IPS-15b (cell line): ENCODE measurements at regions not wholly inside any gene's neighbourhood (a gene's known extent, or its start where the extent isn't known, plus 50 kb on each side); places are given as distances from the start of the nearest gene placed in this dataset.

Experiments used
- H3K27me3 ChIP-seq: one replicate; pipeline ENCODE4 v1.6.1; 2013; ENCODE audit warnings: low read length; ENCODE audit not compliant: control insufficient read depth, insufficient read depth
- H3K36me3 ChIP-seq: one replicate; pipeline ENCODE4 v1.6.1; 2013; ENCODE audit warnings: low read length; ENCODE audit not compliant: control insufficient read depth, insufficient read depth
- H3K4me1 ChIP-seq: one replicate; pipeline ENCODE4 v1.6.1; 2013; ENCODE audit warnings: mild to moderate bottlenecking, low read length; ENCODE audit not compliant: control insufficient read depth, insufficient read depth
- H3K4me3 ChIP-seq: one replicate; pipeline ENCODE4 v1.5.1; 2013; ENCODE audit warnings: low read depth, low read length
- H3K9ac ChIP-seq: one replicate; pipeline ENCODE4 v1.6.1; 2013; ENCODE audit warnings: low read depth, mild to moderate bottlenecking, low read length
- H3K9me3 ChIP-seq: one replicate; pipeline ENCODE4 v1.6.1; 2013; ENCODE audit warnings: mild to moderate bottlenecking, low read length; ENCODE audit not compliant: control insufficient read depth, insufficient read depth

GRCh38 chr11:119907878-119908572, 179.0 kb upstream of the NECTIN1 start:
- H3K4me3 ChIP-seq, result no peak overlapping the region
- no peaks in the 10 kb centered on the region for H3K36me3 ChIP-seq
- peaks cover 7% of the 10 kb centered on the region for H3K4me1 ChIP-seq
- no peak overlapping the region for H3K9ac ChIP-seq
- peaks cover 5% of the 10 kb centered on the region for H3K27me3 ChIP-seq
- no peaks in the 10 kb centered on the region for H3K9me3 ChIP-seq

GRCh38 chr11:119907122-119907851, 178.3 kb upstream of the NECTIN1 start:
- no peaks in the 10 kb centered on the region for H3K9me3 ChIP-seq

GRCh38 chr11:119906376-119906775, 177.4 kb upstream of the NECTIN1 start:
- Histone ChIP-seq H3K9me3 (no peaks in the 10 kb centered on the region), H3K4me1 (peaks cover 7% of the 10 kb centered on the region), H3K9ac (no peak overlapping the region), H3K4me3 (no peak overlapping the region), H3K36me3 (no peaks in the 10 kb centered on the region), H3K27me3 (peaks cover 5% of the 10 kb centered on the region)

More at GRCh38 chr11:119907122-119907851, 178.3 kb upstream of the NECTIN1 start:
- Histone ChIP-seq H3K27me3 (peaks cover 5% of the 10 kb centered on the region), H3K9ac (no peak overlapping the region), H3K4me3 (no peak overlapping the region), H3K4me1 (peaks cover 7% of the 10 kb centered on the region), H3K36me3 (no peaks in the 10 kb centered on the region)

GRCh38 chr11:119905162-119905561, 176.2 kb upstream of the NECTIN1 start:
- no peak overlapping the region for H3K9ac ChIP-seq
- H3K9me3 ChIP-seq, result no peaks in the 10 kb centered on the region
- peaks cover 7% of the 10 kb centered on the region for H3K4me1 ChIP-seq
- no peaks in the 10 kb centered on the region for H3K36me3 ChIP-seq
- H3K4me3 ChIP-seq, result no peak overlapping the region
- H3K27me3 ChIP-seq, result peaks cover 5% of the 10 kb centered on the region

- Histone ChIP-seq H3K9ac (no peak overlapping the region), H3K27me3 (peaks cover 5% of the 10 kb centered on the region), H3K36me3 (no peaks in the 10 kb centered on the region), H3K9me3 (no peaks in the 10 kb centered on the region), H3K4me1 (peaks cover 7% of the 10 kb centered on the region), H3K4me3 (no peak overlapping the region)
Measured at GRCh38 chr11:119904531-119905035, 175.6 kb upstream of the NECTIN1 start.

- no peaks in the 10 kb centered on the region for H3K36me3 ChIP-seq
- H3K9ac ChIP-seq, result no peak overlapping the region
- H3K9me3 ChIP-seq, result no peaks in the 10 kb centered on the region
- no peak overlapping the region for H3K4me3 ChIP-seq
- H3K4me1 ChIP-seq, result peaks cover 7% of the 10 kb centered on the region
- no peaks in the 10 kb centered on the region for H3K27me3 ChIP-seq
Measured at GRCh38 chr11:119903821-119904220, 174.8 kb upstream of the NECTIN1 start.

- no peaks in the 10 kb centered on the region for H3K9me3 ChIP-seq
- no peaks in the 10 kb centered on the region for H3K27me3 ChIP-seq
- no peak overlapping the region for H3K9ac ChIP-seq
- no peak overlapping the region for H3K4me3 ChIP-seq
- H3K4me1 ChIP-seq, result peaks cover 7% of the 10 kb centered on the region
- no peaks in the 10 kb centered on the region for H3K36me3 ChIP-seq
Measured at GRCh38 chr11:119903389-119903788, 174.4 kb upstream of the NECTIN1 start.

GRCh38 chr11:119902656-119903231, 173.7 kb upstream of the NECTIN1 start:
- no peaks in the 10 kb centered on the region for H3K27me3 ChIP-seq
- no peaks in the 10 kb centered on the region for H3K9me3 ChIP-seq
- H3K4me3 ChIP-seq, result no peak overlapping the region
- H3K4me1 ChIP-seq, result peaks cover 7% of the 10 kb centered on the region
- no peak overlapping the region for H3K9ac ChIP-seq
- H3K36me3 ChIP-seq, result no peaks in the 10 kb centered on the region

- no peaks in the 10 kb centered on the region for H3K4me1 ChIP-seq
- no peaks in the 10 kb centered on the region for H3K36me3 ChIP-seq
- H3K27me3 ChIP-seq, result no peaks in the 10 kb centered on the region
- H3K9me3 ChIP-seq, result no peaks in the 10 kb centered on the region
- H3K9ac ChIP-seq, result no peak overlapping the region
- no peak overlapping the region for H3K4me3 ChIP-seq
Measured at GRCh38 chr11:119901657-119902577, 172.9 kb upstream of the NECTIN1 start.

GRCh38 chr11:119899997-119900396, 171.0 kb upstream of the NECTIN1 start:
- H3K36me3 ChIP-seq, result no peaks in the 10 kb centered on the region
- no peaks in the 10 kb centered on the region for H3K27me3 ChIP-seq
- no peaks in the 10 kb centered on the region for H3K4me1 ChIP-seq
- no peak overlapping the region for H3K9ac ChIP-seq
- no peak overlapping the region for H3K4me3 ChIP-seq
- H3K9me3 ChIP-seq, result no peaks in the 10 kb centered on the region

- Histone ChIP-seq H3K9ac (no peak overlapping the region), H3K4me3 (no peak overlapping the region), H3K27me3 (no peaks in the 10 kb centered on the region), H3K36me3 (no peaks in the 10 kb centered on the region), H3K9me3 (no peaks in the 10 kb centered on the region), H3K4me1 (no peaks in the 10 kb centered on the region)
Measured at GRCh38 chr11:119897576-119897975, 168.6 kb upstream of the NECTIN1 start.
